H1 (cell line): ENCODE measurements at regions not wholly inside any gene's neighbourhood (a gene's known extent, or its start where the extent isn't known, plus 50 kb on each side); places are given as distances from the start of the nearest gene placed in this dataset.
A peak's percentile ranks its signal among the peaks of the same experiment; 100 is the strongest.

Experiments used
- CTCF ChIA-PET: fragments of 300-600 bp; sonication (Branson Sonifier 250); formaldehyde crosslinking; loops from one replicate; lab custom pipeline; 2021; ENCODE audit not compliant: partially characterized antibody; lab: Charles Lee
- POLR2A ChIA-PET: fragments of 300-600 bp; sonication (Branson Sonifier 250); formaldehyde crosslinking; loops from one replicate; lab custom pipeline; 2021; ENCODE audit warnings: inconsistent platforms; ENCODE audit not compliant: partially characterized antibody; lab: Charles Lee
- DNase-seq, 2 experiments: peaks; one replicate each; pipeline versions ENCODE4 v3.0.0 to v3.0.0-alpha.2; 2010 to 2022; ENCODE audit warnings: low spot score in 2 of 2, low read depth in 1 of 2, mixed read lengths in 1 of 2
- FAIRE-seq: peaks from 2 replicates; lab custom pipeline; 2011; peaks lifted over from hg19 to GRCh38; lab: Jason Lieb, UNC
- H2AFZ ChIP-seq: 2 replicates; pipeline ENCODE4 v1.8.1; 2012; ENCODE audit warnings: low read length, inconsistent platforms
- H2AK5ac ChIP-seq: 2 replicates; pipeline ENCODE4 v1.6.1; 2013; ENCODE audit warnings: low read depth, low read length
- H2BK120ac ChIP-seq: replicated peaks from 2 replicates; pipeline ENCODE3; 2013; ENCODE audit warnings: low read depth, low read length, inconsistent platforms
- H2BK12ac ChIP-seq: 2 replicates; pipeline ENCODE4 v1.6.1; 2013; ENCODE audit warnings: low read depth, low read length
- H2BK15ac ChIP-seq: 2 replicates; pipeline ENCODE4 v1.6.1; 2013; ENCODE audit warnings: low read length
- H2BK20ac ChIP-seq: 2 replicates; pipeline ENCODE4 v1.6.1; 2013; ENCODE audit warnings: low read length
- H2BK5ac ChIP-seq: 2 replicates; pipeline ENCODE4 v1.6.1; 2013; ENCODE audit warnings: low read depth, low read length
- H3K14ac ChIP-seq: 2 replicates; pipeline ENCODE4 v1.6.1; 2013; ENCODE audit warnings: inconsistent platforms; ENCODE audit not compliant: insufficient read length
- H3K18ac ChIP-seq: 2 replicates; pipeline ENCODE4 v1.6.1; 2013; ENCODE audit warnings: low read length; ENCODE audit errors: extremely low read depth
- H3K23ac ChIP-seq: 2 replicates; pipeline ENCODE4 v1.6.1; 2013; ENCODE audit warnings: inconsistent platforms; ENCODE audit not compliant: insufficient read length
- H3K23me2 ChIP-seq: 2 replicates; pipeline ENCODE4 v1.6.1; 2013; ENCODE audit warnings: low read depth, low read length
- H3K27ac ChIP-seq: 2 replicates; pipeline ENCODE4 v1.6.1; 2011; ENCODE audit warnings: low read depth, low read length, inconsistent platforms
- H3K27me3 ChIP-seq, 4 experiments: replicated peaks in 1 of 4; 1 replicate in 1 of 4; 2 replicates in 3 of 4; pipeline versions ENCODE4 v1.6.1 to v1.8.1; 2011 to 2013; ENCODE audit warnings: low read length in 3 of 4, mild to moderate bottlenecking in 3 of 4, inconsistent platforms in 2 of 4, mixed read lengths in 2 of 4, moderate library complexity in 1 of 4; ENCODE audit not compliant: control insufficient read depth in 3 of 4, insufficient read depth in 3 of 4; ENCODE audit errors: extremely low read depth in 1 of 4
- H3K36me3 ChIP-seq, 4 experiments: 2 replicates each; pipeline versions ENCODE4 v1.6.1 to v1.8.1; 2011 to 2013; ENCODE audit warnings: mild to moderate bottlenecking in 4 of 4, low read length in 3 of 4, moderate library complexity in 2 of 4, control low read depth in 1 of 4, inconsistent platforms in 1 of 4; ENCODE audit not compliant: insufficient read depth in 4 of 4, control insufficient read depth in 2 of 4
- H3K4ac ChIP-seq: replicated peaks from 2 replicates; pipeline ENCODE3; 2013; ENCODE audit warnings: low read length, low read depth, mixed read lengths, inconsistent platforms; ENCODE audit not compliant: insufficient read length
- H3K4me1 ChIP-seq, 4 experiments: replicated peaks in 1 of 4; 1 replicate in 1 of 4; 2 replicates in 3 of 4; pipeline versions ENCODE4 v1.6.1 to v1.8.1; 2011 to 2013; ENCODE audit warnings: low read length in 3 of 4, inconsistent platforms in 2 of 4, mixed read lengths in 1 of 4; ENCODE audit not compliant: insufficient read depth in 4 of 4, control insufficient read depth in 3 of 4
- H3K4me2 ChIP-seq, 2 experiments: 2 replicates each; pipeline versions ENCODE4 v1.6.1 to v1.8.1; 2011 to 2013; ENCODE audit warnings: low read depth in 2 of 2, low read length in 2 of 2, control low read depth in 1 of 2, inconsistent platforms in 1 of 2, mild to moderate bottlenecking in 1 of 2; ENCODE audit not compliant: insufficient read depth in 1 of 2
- H3K4me3 ChIP-seq, 4 experiments: fragments of 200-600, 300-600 bp in 1 of 4; sonication (generic), shearing (Covaris generic), sonication (Bioruptor Twin) in 1 of 4; 2 replicates each; pipeline versions ENCODE4 v1.5.1 to v1.8.1; 2011 to 2016; ENCODE audit warnings: low read length in 4 of 4, low read depth in 3 of 4, control low read depth in 2 of 4, inconsistent platforms in 2 of 4, mild to moderate bottlenecking in 2 of 4, mixed read lengths in 1 of 4, moderate library complexity in 1 of 4; ENCODE audit not compliant: insufficient read depth in 2 of 4; ENCODE audit errors: extremely low read depth in 1 of 4
- H3K56ac ChIP-seq: replicated peaks from 2 replicates; pipeline ENCODE3; 2013; ENCODE audit warnings: low read depth, mild to moderate bottlenecking, mixed read lengths, low read length, inconsistent platforms; ENCODE audit not compliant: insufficient read length
- H3K79me1 ChIP-seq: 2 replicates; pipeline ENCODE4 v1.6.1; 2013; ENCODE audit warnings: low read depth, low read length, control low read depth
- H3K79me2 ChIP-seq, 2 experiments: 2 replicates each; pipeline versions ENCODE4 v1.6.1 to v1.8.1; 2012 to 2013; ENCODE audit warnings: low read length in 2 of 2, mild to moderate bottlenecking in 2 of 2, inconsistent platforms in 1 of 2; ENCODE audit not compliant: insufficient read depth in 2 of 2, control insufficient read depth in 1 of 2
- H3K9ac ChIP-seq, 4 experiments: replicated peaks in 1 of 4; 1 replicate in 1 of 4; 2 replicates in 3 of 4; pipeline versions ENCODE4 v1.6.1 to v1.8.1; 2011 to 2013; ENCODE audit warnings: low read depth in 3 of 4, low read length in 3 of 4, control low read depth in 2 of 4, mild to moderate bottlenecking in 2 of 4, moderate library complexity in 2 of 4, inconsistent platforms in 1 of 4; ENCODE audit errors: extremely low read depth in 1 of 4
- H3K9me3 ChIP-seq, 2 experiments: 2 replicates each; pipeline versions ENCODE4 v1.6.1 to v1.8.1; 2012 to 2013; ENCODE audit warnings: mild to moderate bottlenecking in 2 of 2, moderate library complexity in 2 of 2, control low read depth in 1 of 2, inconsistent platforms in 1 of 2, low read depth in 1 of 2, low read length in 1 of 2, mixed read lengths in 1 of 2; ENCODE audit not compliant: insufficient read depth in 2 of 2
- H4K20me1 ChIP-seq, 2 experiments: replicated peaks in 1 of 2; 2 replicates each; pipeline versions ENCODE3 to v1.8.1; 2011 to 2013; ENCODE audit warnings: inconsistent platforms in 2 of 2, low read length in 2 of 2, mild to moderate bottlenecking in 1 of 2; ENCODE audit not compliant: insufficient read depth in 2 of 2, control insufficient read depth in 1 of 2
- H4K5ac ChIP-seq: 2 replicates; pipeline ENCODE4 v1.6.1; 2013; ENCODE audit warnings: low read length, low read depth, mixed read lengths, inconsistent platforms; ENCODE audit not compliant: insufficient read length
- H4K8ac ChIP-seq: 2 replicates; pipeline ENCODE4 v1.8.0; 2013; ENCODE audit warnings: mild to moderate bottlenecking, moderate library complexity, low read length, inconsistent platforms; ENCODE audit not compliant: insufficient read depth; ENCODE audit errors: extremely low read depth
- H4K91ac ChIP-seq: replicated peaks from 2 replicates; pipeline ENCODE3; 2013; ENCODE audit warnings: low read length, mixed read lengths, inconsistent platforms; ENCODE audit not compliant: insufficient read length
- BRCA1 ChIP-seq: IDR thresholded peaks from 2 replicates; pipeline ENCODE4 v1.6.1; 2012; ENCODE audit warnings: low read depth, low read length, improper control_type of control experiment
- CEBPB ChIP-seq: IDR thresholded peaks from 2 replicates; pipeline ENCODE4 v1.6.1; 2012; ENCODE audit warnings: low read depth, low read length
- EZH2 ChIP-seq: fragments of 200-600 bp; sonication (generic); IDR thresholded peaks from 2 replicates; pipeline ENCODE4 v1.7.1; 2012; ENCODE audit warnings: low read depth, mild to moderate bottlenecking, moderate library complexity, low read length, inconsistent platforms; ENCODE audit not compliant: severe bottlenecking
- JUN ChIP-seq: IDR thresholded peaks from 2 replicates; pipeline ENCODE4 v1.6.1; 2011; ENCODE audit warnings: low read depth, mild to moderate bottlenecking, improper control_type of control experiment, low read length
- KDM1A ChIP-seq: fragments of 200-600, 300-600 bp; sonication (generic); IDR thresholded peaks from 2 replicates; pipeline ENCODE4 v1.7.1; 2016; ENCODE audit warnings: mild to moderate bottlenecking, low read length, borderline replicate concordance
- NANOG ChIP-seq: IDR thresholded peaks from 2 replicates; pipeline ENCODE4 v1.6.1; 2011; ENCODE audit warnings: low read length, low read depth, mild to moderate bottlenecking, inconsistent platforms; ENCODE audit not compliant: insufficient read depth, poor library complexity, severe bottlenecking
- POLR2AphosphoS5 ChIP-seq: IDR thresholded peaks from 2 replicates; pipeline ENCODE4 v1.6.1; 2011; ENCODE audit warnings: low read depth, low read length
- RFX5 ChIP-seq: IDR thresholded peaks from 2 replicates; pipeline ENCODE4 v1.6.1; 2011; ENCODE audit warnings: low read depth, low read length, improper control_type of control experiment, borderline replicate concordance
- RNF2 ChIP-seq: fragments of 200-900, 300-1000 bp; sonication (generic); IDR thresholded peaks from 2 replicates; pipeline ENCODE4 v1.7.1; 2016; ENCODE audit warnings: borderline replicate concordance, low read depth, mild to moderate bottlenecking, antibody characterized with exemption, low read length; ENCODE audit not compliant: poor library complexity, severe bottlenecking; ENCODE audit errors: missing control alignments
- SRF ChIP-seq: IDR thresholded peaks from 2 replicates; pipeline ENCODE4 v1.6.1; 2011; ENCODE audit warnings: mild to moderate bottlenecking, low read depth, low read length, moderate library complexity
- WGBS, 2 experiments: shearing (Covaris generic) in 1 of 2; methylation state at CpG; one replicate each; pipeline versions ENCODE4 v1.1.6 to v1.1.7; 2013 to 2015; ENCODE audit warnings: low lambda C conversion rate in 2 of 2, mixed read lengths in 2 of 2, inconsistent platforms in 1 of 2, low coverage in 1 of 2, missing lambda C conversion rate in 1 of 2; ENCODE audit not compliant: insufficient replicate concordance in 2 of 2, insufficient coverage in 1 of 2, insufficient read length in 1 of 2; ENCODE audit errors: extremely low coverage in 1 of 2, missing lambda C conversion rate in 1 of 2; 5-methylcytosine and 5-hydroxymethylcytosine counted together
- TF ChIP-seq, protein P1 (sequence below), 3 experiments: IDR thresholded peaks; 1 replicate in 2 of 3; 2 replicates in 1 of 3; pipeline versions ENCODE4 v1.5.1 to v1.6.1; 2011; ENCODE audit warnings: low read length in 3 of 3, mild to moderate bottlenecking in 3 of 3, inconsistent platforms in 2 of 3, low read depth in 1 of 3, moderate library complexity in 1 of 3; ENCODE audit not compliant: insufficient read depth in 1 of 3; ENCODE audit errors: control extremely low read depth in 1 of 3

DNA sequence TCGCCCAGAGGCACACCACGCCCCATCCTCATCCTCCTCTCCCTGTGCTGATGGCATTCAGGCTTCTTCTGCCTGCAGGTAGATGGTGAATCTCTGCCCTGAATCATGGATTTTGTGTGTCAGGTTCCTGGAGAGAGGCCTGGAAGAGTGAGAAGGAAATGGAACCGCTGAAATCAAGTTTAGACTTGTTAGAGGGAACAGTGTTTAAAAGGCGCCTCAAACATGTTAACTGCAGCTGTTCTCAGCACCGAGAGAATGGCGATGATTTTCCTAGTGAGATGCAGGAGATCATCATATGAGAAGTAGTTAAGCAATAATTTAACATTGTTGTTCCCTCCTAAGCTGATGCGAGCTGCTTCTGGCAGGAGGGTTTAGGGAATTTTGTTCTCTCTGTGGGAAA is 744.4 kb upstream of the EEF2KMT start:
- DNase-seq (no peak), FAIRE-seq (no peak)
- H4K20me1 ChIP-seq, result no peaks in the 10 kb centered on the region
- no peak overlapping the region for H4K5ac ChIP-seq
- H2BK120ac ChIP-seq, result no peak overlapping the region
- H3K4me3 ChIP-seq, result no peak overlapping the region
- H3K23ac ChIP-seq, result no peak overlapping the region
- H3K79me1 ChIP-seq, result no peaks in the 10 kb centered on the region
- H3K27me3 ChIP-seq, result no peaks in the 10 kb centered on the region
- no peak overlapping the region for H3K4me2 ChIP-seq
- no peaks in the 10 kb centered on the region for H3K79me2 ChIP-seq
- no peak overlapping the region for H3K14ac ChIP-seq
- H3K9ac ChIP-seq, result no peak overlapping the region
- no peak overlapping the region for H3K27ac ChIP-seq
- H3K23me2 ChIP-seq, result no peaks in the 10 kb centered on the region
- H2BK15ac ChIP-seq, result no peak overlapping the region
- H2AFZ ChIP-seq, result no peak overlapping the region
- H3K36me3 ChIP-seq, result no peaks in the 10 kb centered on the region
- H3K4ac ChIP-seq, result no peak overlapping the region
- H4K8ac ChIP-seq, result no peak overlapping the region
- peaks cover 0 to 5% (median 1%) of the 10 kb centered on the region in 4 experiments; a peak in 2 of 7 replicates for H3K4me1 ChIP-seq
- no peak overlapping the region for H4K91ac ChIP-seq
- 81% methylated on average over 7 of the region's 7 CpGs; no CpG with 5 or more reads in 1 of the 2 experiments for WGBS, 2 experiments
- H2BK5ac ChIP-seq, result peak overlapping the region; percentile 28; the same call in 1 of the 2 replicates
- H2BK12ac ChIP-seq, result no peak overlapping the region
- no peak overlapping the region for H2AK5ac ChIP-seq
- CTCF ChIA-PET, result no interaction called here
- POLR2A ChIA-PET, result no interaction called here
- H2BK20ac ChIP-seq, result no peak overlapping the region; the same call in 1 of the 2 replicates
- H3K9me3 ChIP-seq, result no peaks in the 10 kb centered on the region; a peak in 1 of 4 replicates
- H3K18ac ChIP-seq, result no peak overlapping the region
- H3K56ac ChIP-seq, result no peak overlapping the region
- TF ChIP-seq POLR2AphosphoS5, result no peak
- no peak for TF ChIP-seq RFX5
- TF ChIP-seq, protein P1, sequence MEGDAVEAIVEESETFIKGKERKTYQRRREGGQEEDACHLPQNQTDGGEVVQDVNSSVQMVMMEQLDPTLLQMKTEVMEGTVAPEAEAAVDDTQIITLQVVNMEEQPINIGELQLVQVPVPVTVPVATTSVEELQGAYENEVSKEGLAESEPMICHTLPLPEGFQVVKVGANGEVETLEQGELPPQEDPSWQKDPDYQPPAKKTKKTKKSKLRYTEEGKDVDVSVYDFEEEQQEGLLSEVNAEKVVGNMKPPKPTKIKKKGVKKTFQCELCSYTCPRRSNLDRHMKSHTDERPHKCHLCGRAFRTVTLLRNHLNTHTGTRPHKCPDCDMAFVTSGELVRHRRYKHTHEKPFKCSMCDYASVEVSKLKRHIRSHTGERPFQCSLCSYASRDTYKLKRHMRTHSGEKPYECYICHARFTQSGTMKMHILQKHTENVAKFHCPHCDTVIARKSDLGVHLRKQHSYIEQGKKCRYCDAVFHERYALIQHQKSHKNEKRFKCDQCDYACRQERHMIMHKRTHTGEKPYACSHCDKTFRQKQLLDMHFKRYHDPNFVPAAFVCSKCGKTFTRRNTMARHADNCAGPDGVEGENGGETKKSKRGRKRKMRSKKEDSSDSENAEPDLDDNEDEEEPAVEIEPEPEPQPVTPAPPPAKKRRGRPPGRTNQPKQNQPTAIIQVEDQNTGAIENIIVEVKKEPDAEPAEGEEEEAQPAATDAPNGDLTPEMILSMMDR (IDR thresholded peaks at IDR 0.05; ENCODE audit: control extremely low read depth in 1 of 3, insufficient read depth in 1 of 3, low read depth in 1 of 3, low read length in 3 of 3), result no peak
- no peak for TF ChIP-seq JUN
- TF ChIP-seq KDM1A, result no peak
- TF ChIP-seq BRCA1, result no peak
- TF ChIP-seq EZH2, result no peak
- no peak for TF ChIP-seq SRF
- no peak for TF ChIP-seq CEBPB
- TF ChIP-seq NANOG, result no peak
- TF ChIP-seq RNF2, result no peak
